ENCODE measurements at regions not wholly inside any gene's neighbourhood (a gene's known extent, or its start where the extent isn't known, plus 50 kb on each side); places are given as distances from the start of the nearest gene placed in this dataset.
"Not testable (repeated sequence)": the region's sequence is repeated elsewhere in the genome, so short reads cannot be mapped to it uniquely, and the experiment has no call there.

DNA sequence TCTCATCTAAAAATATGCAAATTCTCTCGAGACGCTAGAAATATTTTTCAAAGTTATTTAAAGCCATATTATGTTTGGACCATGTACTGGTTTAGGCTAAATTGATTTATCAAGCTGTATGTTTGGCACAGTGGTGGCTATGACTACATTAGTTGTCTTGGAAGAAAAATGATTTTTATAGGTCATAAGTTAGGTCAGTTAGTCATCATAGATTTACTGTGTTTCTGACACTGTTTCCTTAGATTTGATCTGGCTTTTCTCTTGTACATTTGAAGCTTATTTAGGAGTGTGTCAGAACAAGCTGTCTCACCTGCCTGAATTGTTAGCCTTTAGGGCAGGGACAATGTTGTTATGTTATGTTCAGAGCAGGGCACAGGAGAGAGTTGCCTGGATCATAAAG lies 161.1 kb upstream of the FBXO33 start:
- H4K20me1 ChIP-seq (ENCODE audit: insufficient read depth, low read length): no peaks in the 10 kb centered on the region
- H3K4me3 ChIP-seq (replicated peaks in 1 of 3; ENCODE audit: low read depth in 2 of 3, low read length in 3 of 3): no peak overlapping the region
- H3K36me3 ChIP-seq (replicated peaks in 1 of 2; ENCODE audit: control insufficient read depth in 1 of 2, insufficient read depth in 2 of 2, low read length in 2 of 2): no peaks in the 10 kb centered on the region
- WGBS (ENCODE audit: insufficient coverage): no CpG with 5 or more reads among the region's 2 CpGs
- peaks cover 8 to 24% (median 16%) of the 10 kb centered on the region in 7 donors for H3K9me3 Mint-ChIP-seq
- no peak overlapping the region for H2AFZ ChIP-seq (ENCODE audit: insufficient read depth, low read depth, low read length, poor library complexity, severe bottlenecking)
- no peaks in the 10 kb centered on the region for H3K36me3 Mint-ChIP-seq
- H3K27me3 ChIP-seq (ENCODE audit: control insufficient read depth in 2 of 2, insufficient read depth in 2 of 2, low read length in 2 of 2): no peaks in the 10 kb centered on the region
- H3K27me3 Mint-ChIP-seq (ENCODE audit: low read depth in 3 of 3): peaks cover 0 to 2% (median 1%) of the 10 kb centered on the region in 3 donors
- no peak overlapping the region for H3K9ac ChIP-seq (ENCODE audit: insufficient read depth, low read length, poor library complexity, severe bottlenecking)
- no peak overlapping the region for H3K27ac Mint-ChIP-seq
- no peak for DNase-seq
- no peak for TF ChIP-seq CTCF (IDR thresholded peaks at IDR 0.05)
- H3K4me3 Mint-ChIP-seq: no peak overlapping the region
- no peaks in the 10 kb centered on the region for H3K4me1 Mint-ChIP-seq
- H3K79me2 ChIP-seq (ENCODE audit: insufficient read depth, low read length): no peaks in the 10 kb centered on the region
- no peak overlapping the region for H3K27ac ChIP-seq (ENCODE audit: low read depth in 1 of 2, low read length in 2 of 2)
- H3K4me1 ChIP-seq (ENCODE audit: control insufficient read depth in 1 of 2, insufficient read depth in 2 of 2, low read length in 2 of 2): no peaks in the 10 kb centered on the region
- intact Hi-C loops (cut with micrococcal nuclease): no loop called here
- H3K9me3 ChIP-seq (replicated peaks in 1 of 2; ENCODE audit: control insufficient read depth in 1 of 2, insufficient read depth in 1 of 2, low read length in 2 of 2): peaks cover 6% of the 10 kb centered on the region in 2 donors
- H3K4me2 ChIP-seq (replicated peaks; ENCODE audit: extremely low read depth, low read length, poor library complexity, severe bottlenecking): no peak overlapping the region

- WGBS (ENCODE audit: insufficient coverage): 57% methylated on average over 1 of the region's 2 CpGs
- no peak overlapping the region for H3K4me3 ChIP-seq (replicated peaks in 1 of 3; ENCODE audit: low read depth in 2 of 3, low read length in 3 of 3)
- no peaks in the 10 kb centered on the region for H4K20me1 ChIP-seq (ENCODE audit: insufficient read depth, low read length)
- H3K79me2 ChIP-seq (ENCODE audit: insufficient read depth, low read length): no peaks in the 10 kb centered on the region
- peaks cover 8 to 24% (median 16%) of the 10 kb centered on the region in 7 donors for H3K9me3 Mint-ChIP-seq
- H3K9ac ChIP-seq (ENCODE audit: insufficient read depth, low read length, poor library complexity, severe bottlenecking): no peak overlapping the region
- H3K27me3 ChIP-seq (ENCODE audit: control insufficient read depth in 2 of 2, insufficient read depth in 2 of 2, low read length in 2 of 2): no peaks in the 10 kb centered on the region
- no peak overlapping the region for H3K27ac Mint-ChIP-seq
- H2AFZ ChIP-seq (ENCODE audit: insufficient read depth, low read depth, low read length, poor library complexity, severe bottlenecking): no peak overlapping the region
- H3K4me1 ChIP-seq (ENCODE audit: control insufficient read depth in 1 of 2, insufficient read depth in 2 of 2, low read length in 2 of 2): no peaks in the 10 kb centered on the region
- no peaks in the 10 kb centered on the region for H3K36me3 Mint-ChIP-seq
- peaks cover 0 to 2% (median 1%) of the 10 kb centered on the region in 3 donors for H3K27me3 Mint-ChIP-seq (ENCODE audit: low read depth in 3 of 3)
- no peak overlapping the region for H3K4me3 Mint-ChIP-seq
- no peak overlapping the region for H3K4me2 ChIP-seq (replicated peaks; ENCODE audit: extremely low read depth, low read length, poor library complexity, severe bottlenecking)
- no peak overlapping the region for H3K27ac ChIP-seq (ENCODE audit: low read depth in 1 of 2, low read length in 2 of 2)
- intact Hi-C loops (cut with micrococcal nuclease): no loop called here
- peaks cover 6% of the 10 kb centered on the region in 2 donors for H3K9me3 ChIP-seq (replicated peaks in 1 of 2; ENCODE audit: control insufficient read depth in 1 of 2, insufficient read depth in 1 of 2, low read length in 2 of 2)
- TF ChIP-seq CTCF (IDR thresholded peaks at IDR 0.05): no peak
- no peaks in the 10 kb centered on the region for H3K4me1 Mint-ChIP-seq
- H3K36me3 ChIP-seq (replicated peaks in 1 of 2; ENCODE audit: control insufficient read depth in 1 of 2, insufficient read depth in 2 of 2, low read length in 2 of 2): no peaks in the 10 kb centered on the region
- DNase-seq: no peak
These were observed 160.0 kb upstream of the FBXO33 start for GRCh38 chr14:39592116-39592789.

DNA sequence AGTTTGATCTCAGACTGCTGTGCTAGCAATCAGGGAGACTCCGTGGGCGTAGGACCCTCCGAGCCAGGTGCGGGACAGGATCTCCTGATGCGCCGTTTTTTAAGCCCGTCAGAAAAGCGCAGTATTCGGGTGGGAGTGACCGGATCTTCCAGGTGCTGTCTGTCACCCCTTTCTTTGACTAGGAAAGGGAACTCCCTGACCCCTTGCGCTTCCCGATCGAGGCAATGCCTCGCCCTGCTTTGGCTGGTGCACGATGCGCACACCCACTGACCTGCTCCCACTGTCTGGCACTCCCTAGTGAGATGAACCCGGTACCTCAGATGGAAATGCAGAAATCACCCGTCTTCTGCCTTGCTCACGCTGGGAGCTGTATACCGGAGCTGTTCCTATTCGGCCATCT lies 157.6 kb upstream of the FBXO33 start:
- H3K4me3 ChIP-seq (replicated peaks in 1 of 3; ENCODE audit: low read depth in 2 of 3, low read length in 3 of 3); H3K36me3 Mint-ChIP-seq; H3K4me2 ChIP-seq (replicated peaks; ENCODE audit: extremely low read depth, low read length, poor library complexity, severe bottlenecking); H3K9me3 ChIP-seq (replicated peaks in 1 of 2; ENCODE audit: control insufficient read depth in 1 of 2, insufficient read depth in 1 of 2, low read length in 2 of 2); H2AFZ ChIP-seq (ENCODE audit: insufficient read depth, low read depth, low read length, poor library complexity, severe bottlenecking); DNase-seq; H3K79me2 ChIP-seq (ENCODE audit: insufficient read depth, low read length); H3K9ac ChIP-seq (ENCODE audit: insufficient read depth, low read length, poor library complexity, severe bottlenecking); H3K36me3 ChIP-seq (replicated peaks in 1 of 2; ENCODE audit: control insufficient read depth in 1 of 2, insufficient read depth in 2 of 2, low read length in 2 of 2); H3K4me1 ChIP-seq (ENCODE audit: control insufficient read depth in 1 of 2, insufficient read depth in 2 of 2, low read length in 2 of 2); H3K27ac Mint-ChIP-seq; H3K4me3 Mint-ChIP-seq; H3K27me3 Mint-ChIP-seq (ENCODE audit: low read depth in 3 of 3); H4K20me1 ChIP-seq (ENCODE audit: insufficient read depth, low read length); H3K27me3 ChIP-seq (ENCODE audit: control insufficient read depth in 2 of 2, insufficient read depth in 2 of 2, low read length in 2 of 2); H3K27ac ChIP-seq (ENCODE audit: low read depth in 1 of 2, low read length in 2 of 2); H3K4me1 Mint-ChIP-seq; intact Hi-C loops (cut with micrococcal nuclease): not testable (repeated sequence)
- WGBS (ENCODE audit: insufficient coverage): 95% methylated on average over 17 of the region's 21 CpGs
- H3K9me3 Mint-ChIP-seq: peaks cover 11 to 22% (median 17%) of the 10 kb centered on the region in 7 donors
